ENCODE measurements at regions not wholly inside any gene's neighbourhood (a gene's known extent, or its start where the extent isn't known, plus 50 kb on each side); places are given as distances from the start of the nearest gene placed in this dataset.

DNA sequence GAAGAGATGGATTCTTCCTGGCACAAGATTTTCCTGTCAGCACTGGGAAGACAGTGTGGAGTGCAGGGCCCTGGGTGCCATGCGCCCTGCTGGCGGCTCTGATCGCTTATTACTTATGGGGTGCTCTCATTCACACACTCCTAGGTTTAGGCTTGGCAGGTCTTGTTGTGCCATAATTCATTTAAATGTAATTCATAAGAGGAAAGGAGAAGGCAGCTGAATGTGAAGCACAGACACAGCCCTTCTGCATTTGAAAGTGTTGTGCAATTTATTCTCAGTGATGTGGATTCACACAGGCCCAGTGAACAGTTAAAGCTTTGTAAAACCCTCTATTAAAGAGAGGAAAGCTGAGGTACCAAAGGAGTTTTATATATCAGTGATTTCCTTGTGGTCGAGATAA, 249.7 kb downstream of the C4orf33 start:
- DNase-seq (ENCODE audit: extremely low read depth in 1 of 2, low read depth in 1 of 2): no peak

DNA sequence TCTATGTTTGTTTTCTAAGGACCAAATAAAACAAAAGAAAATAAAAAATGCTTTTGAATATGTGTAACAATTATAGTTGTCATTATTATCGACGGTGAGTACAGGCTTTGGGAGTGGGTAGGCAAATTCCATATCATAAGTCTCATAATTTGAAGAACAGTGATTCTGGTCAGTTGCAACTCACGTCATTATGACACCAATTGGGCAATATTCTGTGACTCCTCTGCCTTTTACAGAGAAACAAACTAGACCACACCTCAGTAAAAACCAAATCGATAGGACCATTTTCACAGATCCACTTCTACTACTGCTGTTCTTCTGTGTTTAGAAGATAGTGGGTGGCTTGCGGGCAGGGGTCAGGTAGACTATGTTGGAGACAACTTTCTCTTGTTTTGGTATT, 250.1 kb downstream of the C4orf33 start:
- no peak for DNase-seq (ENCODE audit: extremely low read depth in 1 of 2, low read depth in 1 of 2)

DNA sequence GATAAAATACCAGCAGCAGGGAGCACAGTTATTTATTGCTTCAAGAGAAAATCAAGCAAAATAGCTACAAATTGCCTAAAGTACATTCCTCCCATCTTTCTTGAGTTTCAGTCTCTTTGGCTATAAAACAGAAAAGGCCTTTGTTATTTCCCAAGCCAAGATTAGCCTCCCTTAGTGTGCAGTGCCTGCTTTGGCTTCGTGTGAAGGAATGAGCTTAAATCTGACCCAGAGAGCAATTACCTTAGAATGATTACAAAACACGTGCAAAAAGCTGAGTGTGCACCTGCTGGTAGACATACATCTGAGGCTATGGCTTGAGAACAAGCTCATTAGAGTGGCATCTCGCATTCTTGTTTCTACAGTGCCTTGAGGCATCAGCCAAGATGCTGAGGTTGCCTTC, 250.8 kb downstream of the C4orf33 start:
- DNase-seq (ENCODE audit: extremely low read depth in 1 of 2, low read depth in 1 of 2): no peak

DNA sequence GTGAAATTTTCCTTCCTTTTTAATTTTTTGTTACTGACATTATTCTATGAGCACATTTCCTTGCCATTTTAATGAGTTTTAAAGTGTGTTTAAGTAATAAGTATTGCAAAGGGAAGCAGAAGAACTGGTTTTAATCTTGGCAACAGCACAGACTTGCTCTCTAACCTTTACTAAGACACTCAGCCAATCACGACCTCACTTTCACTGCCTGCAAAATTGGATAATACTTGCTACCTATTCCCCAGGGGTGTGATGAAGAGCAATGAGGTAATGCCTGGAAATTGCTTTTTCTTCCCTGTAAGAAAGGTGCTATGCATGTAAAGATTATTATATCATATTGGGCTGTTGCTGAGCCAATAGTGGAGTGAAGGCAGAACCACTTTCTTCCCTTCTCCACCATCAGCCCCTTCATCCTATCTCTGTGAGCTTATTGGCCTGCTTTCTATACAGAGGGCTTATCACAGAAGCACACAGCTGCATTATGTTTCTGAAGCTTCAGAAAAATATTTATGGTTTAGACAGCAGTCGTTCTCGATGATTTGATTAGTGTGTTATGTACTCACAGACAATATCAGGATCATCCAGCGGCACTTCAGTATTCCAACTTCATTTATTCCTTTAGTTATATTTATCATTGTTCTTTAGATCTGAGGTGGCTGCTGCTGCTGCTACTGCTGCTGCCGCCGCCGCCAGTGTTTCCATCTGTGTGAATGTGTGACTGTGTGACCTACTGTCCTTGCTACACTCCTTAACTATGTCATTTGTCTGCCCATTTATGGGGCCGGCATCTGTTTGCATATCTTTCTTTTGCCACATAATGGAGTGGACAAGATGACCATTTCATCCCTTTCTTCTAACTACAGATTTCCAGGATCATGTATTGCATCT, 255.1 kb downstream of the C4orf33 start:
- no peak for DNase-seq (ENCODE audit: extremely low read depth in 1 of 2, low read depth in 1 of 2)

DNA sequence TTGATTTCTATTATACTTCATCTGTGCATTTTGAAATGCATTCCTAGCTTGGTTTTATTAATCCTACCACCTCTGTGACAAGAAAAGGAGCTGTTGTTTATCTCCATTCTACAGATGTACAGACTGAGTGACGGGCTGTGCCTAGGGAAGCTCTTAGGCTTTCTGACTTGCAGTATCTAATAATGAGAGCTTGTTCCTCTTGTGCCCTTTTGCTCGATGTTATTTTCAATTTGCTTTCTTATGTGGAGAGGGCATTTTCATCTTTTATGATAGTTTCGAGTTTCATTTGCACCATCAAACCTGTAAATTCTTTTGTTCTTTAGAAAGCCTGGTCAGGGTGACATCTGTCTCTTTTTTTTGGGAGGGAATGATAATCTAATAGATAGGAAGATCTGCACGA, 256.5 kb downstream of the C4orf33 start:
- DNase-seq (ENCODE audit: extremely low read depth in 1 of 2, low read depth in 1 of 2): no peak

DNA sequence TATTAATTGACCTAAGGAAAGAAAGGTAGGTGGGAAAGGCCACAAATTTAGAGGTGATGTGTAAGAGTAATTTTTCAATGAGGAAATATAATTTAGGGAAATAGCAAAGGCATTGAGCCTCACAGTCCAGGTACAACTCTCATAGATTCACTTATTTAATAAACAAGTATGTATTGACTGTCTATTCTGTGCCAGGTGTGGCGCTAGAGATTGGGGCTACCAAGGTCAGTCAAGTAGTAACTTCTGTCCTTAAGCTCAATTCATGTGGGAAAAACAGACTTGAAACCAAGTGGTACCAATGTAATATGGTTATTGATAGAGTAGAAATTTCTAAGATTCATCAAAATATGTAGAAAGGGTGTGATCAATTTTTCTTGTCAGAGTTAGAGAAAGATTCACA, 257.5 kb downstream of the C4orf33 start:
- DNase-seq (ENCODE audit: extremely low read depth in 1 of 2, low read depth in 1 of 2): no peak

DNA sequence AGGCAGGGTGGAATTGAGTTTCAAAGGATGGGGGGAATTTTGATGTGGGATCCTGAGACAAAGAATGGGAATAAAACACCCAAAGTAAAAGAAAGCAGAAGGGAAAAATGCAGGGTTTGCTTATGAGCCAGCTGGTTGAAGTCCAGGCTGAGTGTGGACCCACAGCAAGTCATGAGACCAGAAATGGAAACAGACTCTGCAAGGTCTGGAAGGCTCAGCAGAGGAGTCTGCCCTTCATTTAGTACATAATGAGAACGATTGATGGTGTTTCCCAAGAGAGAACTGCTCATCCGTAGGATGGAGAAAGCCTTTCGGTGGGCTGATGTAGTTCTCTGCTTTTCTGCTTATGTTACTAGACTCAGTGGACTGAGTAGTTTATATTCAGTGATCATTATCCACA, 259.1 kb downstream of the C4orf33 start:
- no peak for DNase-seq (ENCODE audit: extremely low read depth in 1 of 2, low read depth in 1 of 2)

DNA sequence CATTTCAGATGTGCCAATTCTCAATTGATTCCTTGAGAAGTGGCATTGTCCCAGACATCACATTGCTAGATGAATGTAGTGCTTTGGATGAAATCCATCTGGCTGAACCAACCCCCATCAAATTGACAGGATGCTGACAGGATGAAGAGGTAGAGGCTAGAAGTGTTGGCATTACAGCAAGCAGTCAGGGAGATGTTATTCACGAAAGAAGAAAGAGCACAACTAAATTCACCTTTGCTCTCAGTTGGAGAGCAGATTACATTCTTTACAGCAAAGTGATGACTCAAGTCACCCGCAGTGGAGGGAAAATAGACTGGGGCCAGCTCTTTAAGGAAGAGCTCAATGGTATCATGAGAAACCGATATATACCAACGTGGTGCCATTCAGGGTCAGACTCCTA, 259.6 kb downstream of the C4orf33 start:
- no peak for DNase-seq (ENCODE audit: extremely low read depth in 1 of 2, low read depth in 1 of 2)

DNA sequence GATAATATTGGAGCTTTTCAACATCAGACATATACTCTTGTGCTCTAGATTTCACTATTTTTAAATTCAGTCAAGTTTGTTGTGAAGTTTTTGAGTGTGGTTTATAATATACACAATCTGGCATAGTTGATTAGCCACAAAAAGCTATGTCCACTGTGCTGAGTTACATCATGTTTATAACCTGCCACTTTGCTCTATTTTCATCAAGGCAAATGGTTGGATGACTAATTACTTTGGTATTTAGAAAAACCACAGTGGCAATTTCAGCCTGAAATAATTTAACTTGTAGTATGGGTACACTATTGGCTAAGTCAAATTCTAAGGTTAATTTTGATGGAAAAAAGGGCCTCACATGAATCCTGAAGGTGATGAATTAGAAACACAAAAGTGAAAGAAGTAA, 262.6 kb downstream of the C4orf33 start:
- no peak for DNase-seq (ENCODE audit: extremely low read depth in 1 of 2, low read depth in 1 of 2)

DNA sequence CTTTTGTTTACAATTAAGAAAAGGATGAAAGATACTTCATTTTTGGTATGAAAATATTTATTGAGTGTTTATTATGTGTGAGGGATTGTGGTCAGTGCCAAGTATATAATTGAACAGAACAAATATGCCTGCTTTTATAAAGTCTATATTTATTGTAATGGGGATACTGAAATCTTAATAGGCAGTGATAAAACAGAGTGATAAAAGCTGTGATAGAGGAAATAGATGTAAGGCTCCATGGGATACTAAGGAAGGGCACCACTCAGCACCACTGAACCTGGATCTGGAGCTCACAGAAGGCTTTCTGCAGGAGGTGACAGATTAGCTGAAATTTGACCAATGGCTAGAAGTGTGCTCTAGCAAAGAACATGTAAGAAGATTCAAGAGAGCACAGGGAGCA, 263.5 kb downstream of the C4orf33 start:
- no peak for DNase-seq (ENCODE audit: extremely low read depth in 1 of 2, low read depth in 1 of 2)

DNA sequence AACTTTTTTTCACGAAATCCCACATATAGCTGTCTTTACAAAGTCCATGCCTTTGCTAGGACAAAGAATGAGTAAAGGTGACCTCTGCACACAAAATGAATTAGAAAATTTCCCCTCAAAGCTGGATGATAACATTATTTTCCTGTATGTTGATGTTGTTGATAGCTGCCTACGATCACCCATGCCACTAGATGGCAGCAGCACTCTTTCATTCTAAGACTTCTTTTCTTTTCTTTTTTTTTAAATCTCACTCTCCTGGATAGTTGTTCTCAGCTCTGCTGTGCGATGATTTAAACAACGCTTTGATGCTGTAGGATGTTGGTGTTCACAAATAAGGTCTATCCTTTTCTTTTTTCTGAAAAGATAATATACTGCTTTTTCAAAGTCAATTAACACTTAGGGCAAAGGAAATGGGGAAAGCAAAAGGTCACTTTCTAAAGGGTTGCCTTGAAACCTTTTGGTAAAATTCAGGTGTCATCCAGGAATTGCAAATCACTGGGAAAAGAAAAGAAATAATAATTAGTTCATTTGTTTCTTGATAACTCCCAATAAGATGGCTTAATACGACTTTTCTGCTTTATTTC, 266.8 kb downstream of the C4orf33 start:
- peak in 1 of 2 donors; percentile 12 for DNase-seq (ENCODE audit: extremely low read depth in 1 of 2, low read depth in 1 of 2)

DNA sequence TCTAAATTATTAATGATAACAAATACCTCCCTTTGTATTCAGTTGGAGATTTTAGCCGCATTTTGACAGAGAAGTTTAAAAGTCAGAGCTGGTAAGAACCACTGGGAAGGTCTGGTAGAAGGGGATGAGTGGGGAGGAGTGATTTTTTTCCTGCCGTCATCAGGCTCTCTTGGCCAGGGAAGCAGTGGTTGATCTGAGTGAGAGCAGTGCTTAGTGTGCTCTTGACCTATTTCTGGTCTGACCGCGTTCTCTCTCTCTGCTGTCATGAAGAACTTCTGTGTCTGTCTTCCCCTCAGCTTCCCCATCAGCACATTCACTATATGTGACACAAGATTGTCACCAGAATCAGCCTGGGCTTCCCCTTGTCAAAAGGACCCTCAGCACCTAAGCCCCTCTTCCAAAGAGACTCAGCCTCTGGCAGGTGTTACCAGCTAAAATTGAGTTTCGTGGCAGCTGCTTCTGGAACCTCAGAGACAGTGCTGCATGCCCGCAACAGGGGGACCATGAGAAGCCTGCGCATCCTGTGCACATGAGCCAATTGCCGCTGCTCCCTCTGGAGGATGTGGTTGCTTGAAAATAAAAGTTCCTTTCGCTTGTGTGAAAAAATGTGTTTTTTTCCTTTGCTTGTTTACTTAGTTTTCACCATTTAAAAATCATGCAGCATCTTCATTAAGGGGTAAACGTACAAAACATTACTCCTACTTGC, 268.9 kb downstream of the C4orf33 start:
- DNase-seq (ENCODE audit: extremely low read depth in 1 of 2, low read depth in 1 of 2): no peak

DNA sequence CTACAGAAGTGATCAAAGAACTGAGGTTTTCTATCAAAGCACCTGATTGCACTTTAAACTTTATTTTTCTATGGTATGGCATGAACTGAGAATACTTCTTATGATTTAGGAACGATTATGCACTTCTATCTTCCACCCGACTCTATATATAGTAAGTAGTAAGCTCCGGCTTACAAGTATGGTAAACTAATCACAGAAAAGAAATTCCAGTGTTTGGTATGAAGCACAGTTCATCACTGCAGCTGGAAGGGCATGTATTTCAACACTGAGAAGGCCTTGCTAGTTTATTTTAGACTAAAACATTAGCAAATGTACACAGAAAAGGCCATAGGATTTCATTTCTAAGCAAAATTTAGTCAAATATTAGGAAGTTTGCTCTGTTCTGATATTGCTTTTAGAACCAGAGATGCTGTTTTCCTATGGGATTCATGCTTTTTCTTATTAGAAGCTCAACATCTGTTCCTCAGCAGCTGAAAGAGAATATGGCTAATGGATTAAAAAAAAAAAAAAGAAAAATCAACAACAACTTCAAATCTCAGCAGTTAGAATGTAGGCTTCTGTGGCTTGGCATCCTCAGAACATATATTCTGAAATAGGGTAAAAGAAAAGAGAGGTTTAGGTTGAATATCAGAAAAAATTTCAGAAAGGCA, 273.5 kb downstream of the C4orf33 start:
- DNase-seq (ENCODE audit: extremely low read depth in 1 of 2, low read depth in 1 of 2): no peak

DNA sequence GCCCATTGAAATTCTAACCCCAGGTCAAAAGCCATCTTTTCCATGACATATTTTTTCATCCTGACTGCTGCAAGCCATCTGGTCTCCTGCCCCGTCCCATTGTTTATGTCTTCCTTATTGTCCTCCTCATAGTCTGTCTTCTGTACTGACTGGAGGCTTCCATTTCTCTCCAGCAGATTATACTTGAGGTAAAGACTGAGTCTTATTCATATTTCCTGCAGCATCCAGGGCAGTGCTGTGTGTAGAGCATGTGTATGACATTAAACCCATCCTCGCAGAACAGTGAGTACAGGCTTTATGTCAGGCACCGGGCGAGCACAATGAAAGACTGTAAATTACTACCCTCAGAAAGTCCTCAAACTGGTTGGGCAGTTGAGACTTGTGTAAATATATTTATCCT, 275.1 kb downstream of the C4orf33 start:
- no peak for DNase-seq (ENCODE audit: extremely low read depth in 1 of 2, low read depth in 1 of 2)

DNA sequence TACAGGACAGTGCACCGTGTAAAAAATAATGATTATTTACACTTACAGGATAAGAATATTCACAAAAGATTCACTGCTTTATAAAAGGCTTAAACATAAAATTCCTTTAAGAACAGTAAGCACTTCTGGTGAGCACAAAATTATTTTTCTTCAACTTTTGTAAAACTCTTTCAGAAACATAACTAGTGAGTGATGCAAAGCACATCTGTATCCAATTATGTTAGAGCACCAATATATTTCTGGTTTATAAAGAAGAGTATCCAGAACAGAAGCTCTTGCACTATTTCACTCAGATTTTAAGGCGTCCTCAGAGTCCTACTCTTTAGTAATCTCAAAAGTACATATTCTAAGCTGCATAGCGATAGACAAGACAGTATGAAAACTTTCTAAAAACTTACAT, 276.0 kb downstream of the C4orf33 start:
- DNase-seq (ENCODE audit: extremely low read depth in 1 of 2, low read depth in 1 of 2): no peak

DNA sequence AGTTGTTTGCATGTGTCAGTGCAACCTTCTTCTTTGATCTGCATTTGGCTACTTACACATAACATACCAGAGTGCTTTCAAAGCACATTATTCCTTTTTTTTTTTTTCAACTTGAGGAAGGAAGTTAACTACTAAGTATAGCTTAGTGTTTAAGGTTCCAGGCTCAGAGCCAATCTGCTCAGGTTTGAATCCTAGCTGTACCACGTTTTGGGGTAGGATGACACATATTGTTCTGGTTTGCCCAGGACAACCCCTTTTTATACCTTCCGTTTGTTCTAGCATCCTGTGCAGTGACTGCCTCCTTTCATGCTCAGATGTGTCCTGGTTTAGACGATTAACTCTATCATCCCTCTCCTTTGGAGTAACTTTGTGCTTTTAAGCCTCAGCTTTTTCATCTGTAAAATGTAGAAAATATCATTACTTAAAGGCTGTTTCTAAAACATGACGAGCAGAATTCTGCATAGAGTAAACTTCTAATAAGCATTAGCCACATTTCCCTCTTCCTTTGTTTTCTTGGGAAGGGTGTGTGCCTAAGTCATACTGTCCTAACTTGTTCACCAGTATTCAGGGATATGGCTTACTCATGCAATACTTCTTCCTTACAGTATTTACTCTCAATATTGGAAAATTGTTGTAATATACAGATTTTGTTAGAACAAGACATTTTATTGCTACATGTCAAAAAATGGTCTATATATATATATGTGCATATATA, 281.3 kb downstream of the C4orf33 start:
- no peak for DNase-seq (ENCODE audit: extremely low read depth in 1 of 2, low read depth in 1 of 2)

DNA sequence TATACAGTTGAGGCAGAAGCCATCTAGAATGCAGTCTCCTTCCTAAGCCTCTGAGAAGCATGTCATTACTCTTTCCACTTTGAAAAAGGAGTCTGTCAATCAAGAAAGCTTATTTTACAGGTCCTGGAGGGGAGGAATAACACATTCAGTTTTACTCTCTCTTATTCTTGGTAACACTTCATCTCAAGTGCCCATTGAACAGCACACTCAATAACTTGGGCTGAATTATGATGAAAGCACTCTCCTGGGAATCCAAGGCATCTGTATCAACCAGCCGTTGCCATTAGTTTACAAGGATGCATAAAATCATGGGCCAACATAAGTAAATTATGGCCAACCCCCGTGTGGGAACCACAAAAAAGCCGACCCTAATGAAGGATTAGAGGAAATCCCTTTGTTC, 282.4 kb downstream of the C4orf33 start:
- DNase-seq (ENCODE audit: extremely low read depth in 1 of 2, low read depth in 1 of 2): no peak

DNA sequence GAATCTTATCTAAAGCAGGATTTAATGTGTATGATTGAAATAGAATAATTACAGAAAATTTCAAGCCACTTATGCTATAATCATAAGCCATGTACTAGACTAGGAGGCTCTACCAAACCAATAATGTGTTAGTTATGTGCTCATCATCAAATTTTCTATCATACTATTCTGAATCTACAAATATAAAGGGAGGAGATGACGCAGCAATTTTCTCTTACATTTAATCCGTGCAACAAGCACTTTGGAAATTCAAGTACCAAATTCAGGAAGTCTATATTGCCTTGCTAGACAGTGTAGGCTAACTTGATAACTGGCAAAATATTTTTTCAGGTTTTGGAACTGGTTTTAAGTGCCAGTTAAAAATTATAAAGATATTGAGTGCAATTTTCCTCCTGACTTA, 283.5 kb downstream of the C4orf33 start:
- DNase-seq (ENCODE audit: extremely low read depth in 1 of 2, low read depth in 1 of 2): no peak

DNA sequence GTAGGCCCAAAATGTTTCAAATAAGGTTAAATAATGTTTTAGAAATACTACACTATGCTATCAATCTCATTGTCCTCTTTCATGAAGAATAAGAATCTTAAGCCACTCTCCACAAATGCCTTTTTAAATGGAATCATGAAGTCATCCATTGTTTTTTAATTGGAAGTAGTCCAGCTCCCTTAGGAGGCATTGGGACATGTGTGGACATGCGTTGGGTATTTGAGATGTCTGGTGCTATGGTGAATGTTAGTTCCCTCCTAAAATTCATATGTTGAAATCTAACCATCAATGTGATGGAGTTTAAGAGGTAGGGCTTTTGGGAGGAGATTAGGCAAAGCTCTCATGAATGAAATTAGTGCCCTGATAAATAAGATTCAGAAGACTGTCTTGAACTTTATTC, 289.0 kb downstream of the C4orf33 start:
- DNase-seq (ENCODE audit: extremely low read depth in 1 of 2, low read depth in 1 of 2): no peak

DNA sequence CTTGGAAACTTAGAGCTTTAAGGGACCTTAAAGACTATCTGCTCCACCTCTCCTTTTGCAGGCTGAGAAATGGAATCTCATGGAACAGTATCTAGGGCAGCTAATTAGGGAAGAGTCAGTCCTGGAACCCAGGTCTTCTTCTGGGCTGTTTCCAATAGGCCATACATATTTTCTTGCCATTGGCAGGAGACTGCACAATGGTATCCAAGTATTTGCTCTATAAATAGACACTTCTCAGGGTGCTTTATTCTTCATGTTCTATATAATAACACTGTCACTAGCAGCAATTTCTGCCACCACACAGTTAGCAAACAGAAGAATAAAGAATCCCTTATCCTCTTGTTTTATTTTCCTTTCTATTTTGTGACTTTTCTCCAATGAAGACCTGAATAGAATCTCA, 291.7 kb downstream of the C4orf33 start:
- no peak for DNase-seq (ENCODE audit: extremely low read depth in 1 of 2, low read depth in 1 of 2)

DNA sequence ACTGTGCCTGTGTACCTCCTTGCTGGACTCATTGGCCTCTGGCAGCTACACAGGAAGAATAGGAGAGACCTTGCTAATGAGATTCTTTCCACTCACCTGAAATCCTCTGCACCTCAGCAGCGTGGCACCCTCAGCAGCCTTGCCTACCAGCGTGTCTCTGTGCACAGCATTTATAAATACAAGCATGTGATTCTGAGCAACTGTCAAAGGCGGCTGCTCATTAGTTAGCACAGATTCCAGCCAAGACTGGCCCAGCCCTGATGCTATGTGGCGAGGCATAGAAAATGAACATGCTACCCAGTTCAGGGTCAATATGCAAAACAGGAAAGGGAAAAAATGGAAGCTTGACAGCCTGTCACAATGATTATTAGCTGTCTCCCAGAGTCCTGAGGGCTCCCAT, 298.0 kb downstream of the C4orf33 start:
- no peak for DNase-seq (ENCODE audit: extremely low read depth in 1 of 2, low read depth in 1 of 2)
